Mesothelial cell of epicardium (in vitro differentiated cells): ENCODE measurements at regions not wholly inside any gene's neighbourhood (a gene's known extent, or its start where the extent isn't known, plus 50 kb on each side); places are given as distances from the start of the nearest gene placed in this dataset.
A peak's percentile ranks its signal among the peaks of the same experiment; 100 is the strongest.

Experiments used
- DNase-seq, 2 experiments: peaks; one replicate each; pipeline ENCODE4 v3.0.0; 2021; ENCODE audit warnings: low spot score in 2 of 2; ENCODE audit not compliant: unreplicated experiment in 2 of 2
- H3K27ac Mint-ChIP-seq: 2 replicates; pipeline ENCODE4 v1.8.0; 2021; ENCODE audit warnings: mixed read lengths
- H3K27me3 Mint-ChIP-seq: 2 replicates; pipeline ENCODE4 v1.8.0; 2021; ENCODE audit warnings: low read depth, mixed read lengths
- H3K36me3 Mint-ChIP-seq: 2 replicates; pipeline ENCODE4 v1.8.0; 2021; ENCODE audit warnings: mixed read lengths
- H3K4me1 Mint-ChIP-seq: 2 replicates; pipeline ENCODE4 v1.8.0; 2021; ENCODE audit warnings: mixed read lengths
- H3K4me3 Mint-ChIP-seq: 2 replicates; pipeline ENCODE4 v1.8.0; 2021; ENCODE audit warnings: mild to moderate bottlenecking, moderate library complexity, mixed read lengths
- H3K9me3 Mint-ChIP-seq: 2 replicates; pipeline ENCODE4 v1.8.0; 2021; ENCODE audit warnings: mixed read lengths
- CTCF ChIP-seq: fragments of 200-600 bp; sonication (generic); IDR thresholded peaks from one replicate; pipeline ENCODE4 v1.5.0; 2021; ENCODE audit warnings: antibody characterized with exemption; ENCODE audit not compliant: unreplicated experiment

GRCh38 chr1:103267266-103267665 lies 158.9 kb upstream of the COL11A1 start:
- H3K27ac Mint-ChIP-seq: no peak overlapping the region
- H3K27me3 Mint-ChIP-seq: no peaks in the 10 kb centered on the region
- H3K9me3 Mint-ChIP-seq: peaks cover 6% of the 10 kb centered on the region
- no peak for DNase-seq
- no peaks in the 10 kb centered on the region for H3K36me3 Mint-ChIP-seq
- TF ChIP-seq CTCF: no peak
- peaks cover 12% of the 10 kb centered on the region for H3K4me1 Mint-ChIP-seq
- no peak overlapping the region for H3K4me3 Mint-ChIP-seq

- Mint-ChIP-seq H3K4me3 (no peak overlapping the region), H3K4me1 (peaks cover 14% of the 10 kb centered on the region), H3K9me3 (peaks cover 4% of the 10 kb centered on the region), H3K27ac (peak overlapping the region; percentile 89), H3K36me3 (no peaks in the 10 kb centered on the region), H3K27me3 (no peaks in the 10 kb centered on the region)
- DNase-seq: no peak
- no peak for TF ChIP-seq CTCF
Measured at GRCh38 chr1:103266036-103266435, 157.7 kb upstream of the COL11A1 start.

GRCh38 chr1:103265551-103265950 lies 157.2 kb upstream of the COL11A1 start:
- H3K9me3 Mint-ChIP-seq: no peaks in the 10 kb centered on the region
- no peak overlapping the region for H3K4me3 Mint-ChIP-seq
- no peak for DNase-seq

GRCh38 chr1:103259982-103260381 lies 151.7 kb upstream of the COL11A1 start:
- no peak for DNase-seq
- Mint-ChIP-seq H3K9me3 (no peaks in the 10 kb centered on the region), H3K4me1 (peaks cover 10% of the 10 kb centered on the region), H3K4me3 (no peak overlapping the region), H3K27me3 (no peaks in the 10 kb centered on the region), H3K27ac (no peak overlapping the region), H3K36me3 (no peaks in the 10 kb centered on the region)
- TF ChIP-seq CTCF: no peak

More at GRCh38 chr1:103265551-103265950, 157.2 kb upstream of the COL11A1 start:
- Mint-ChIP-seq H3K36me3 (no peaks in the 10 kb centered on the region), H3K27ac (peak overlapping the region; percentile 89), H3K4me1 (peaks cover 15% of the 10 kb centered on the region), H3K27me3 (no peaks in the 10 kb centered on the region)
- TF ChIP-seq CTCF: no peak

- no peak overlapping the region for H3K27ac Mint-ChIP-seq
- TF ChIP-seq CTCF: no peak
- no peak overlapping the region for H3K4me3 Mint-ChIP-seq
- no peak for DNase-seq
- peaks cover 29% of the 10 kb centered on the region for H3K4me1 Mint-ChIP-seq
- no peaks in the 10 kb centered on the region for H3K27me3 Mint-ChIP-seq
- peaks cover 3% of the 10 kb centered on the region for H3K9me3 Mint-ChIP-seq
- H3K36me3 Mint-ChIP-seq: peaks cover 2% of the 10 kb centered on the region
Measured at GRCh38 chr1:103256490-103256889, 148.2 kb upstream of the COL11A1 start.

GRCh38 chr1:103254691-103255090 lies 146.4 kb upstream of the COL11A1 start:
- peaks cover 2% of the 10 kb centered on the region for H3K36me3 Mint-ChIP-seq
- no peak overlapping the region for H3K4me3 Mint-ChIP-seq
- H3K27ac Mint-ChIP-seq: peak overlapping the region; percentile 64
- DNase-seq: no peak
- H3K9me3 Mint-ChIP-seq: peaks cover 7% of the 10 kb centered on the region
- TF ChIP-seq CTCF: no peak
- H3K4me1 Mint-ChIP-seq: peaks cover 29% of the 10 kb centered on the region
- H3K27me3 Mint-ChIP-seq: no peaks in the 10 kb centered on the region
